Lower leg skin (tissue), 3 donors: ENCODE measurements at regions not wholly inside any gene's neighbourhood (a gene's known extent, or its start where the extent isn't known, plus 50 kb on each side); places are given as distances from the start of the nearest gene placed in this dataset.

Source experiments
- POLR2A ChIP-seq, 2 donors: fragments of 450-650 bp; IDR thresholded peaks; one replicate each; pipeline ENCODE4 v1.6.1; 2016 to 2017; ENCODE audit warnings: antibody characterized with exemption in 2 of 2, mild to moderate bottlenecking in 1 of 2, moderate library complexity in 1 of 2
- TF ChIP-seq, protein P1 (sequence below), 3 donors: fragments of 450-650 bp; IDR thresholded peaks; one replicate each; pipeline ENCODE4 v1.5.1; 2016; ENCODE audit warnings: antibody characterized with exemption in 3 of 3, mild to moderate bottlenecking in 3 of 3, moderate library complexity in 2 of 3

DNA sequence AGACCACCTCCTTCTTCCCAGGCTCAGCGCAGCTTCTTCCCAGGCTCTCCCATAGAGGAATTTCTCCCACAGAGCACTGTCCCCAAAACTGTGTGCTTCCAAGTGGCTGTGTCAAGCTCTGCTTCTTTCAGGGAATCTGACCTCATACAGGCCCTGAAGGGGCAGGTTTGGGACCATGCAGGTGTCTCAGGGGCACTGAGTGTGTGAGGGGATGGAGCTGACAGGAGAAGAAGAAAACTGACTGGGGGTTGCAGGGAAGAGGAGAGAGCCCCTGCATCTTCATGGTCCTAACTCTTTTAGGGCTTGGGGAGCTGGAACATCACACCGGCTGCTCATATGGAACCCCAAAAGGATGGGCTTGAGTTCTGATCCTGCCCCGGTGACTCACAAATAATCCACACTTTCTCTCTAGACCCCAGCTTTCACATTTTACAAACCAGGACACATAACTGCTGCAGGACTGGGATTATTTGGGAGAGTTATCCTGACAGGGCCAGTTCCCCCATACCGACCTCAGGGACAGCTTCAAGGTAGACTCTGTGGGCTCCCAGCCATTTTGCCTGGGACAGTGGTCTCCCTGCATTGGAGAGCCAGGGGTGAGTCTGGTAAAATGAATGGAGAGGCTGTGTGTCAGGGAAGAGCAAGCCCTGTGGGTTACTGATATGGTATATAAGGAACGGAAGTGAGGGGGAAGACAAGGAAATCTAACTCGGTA lies 316.1 kb downstream of the TLE3 start:
- TF ChIP-seq, protein P1, sequence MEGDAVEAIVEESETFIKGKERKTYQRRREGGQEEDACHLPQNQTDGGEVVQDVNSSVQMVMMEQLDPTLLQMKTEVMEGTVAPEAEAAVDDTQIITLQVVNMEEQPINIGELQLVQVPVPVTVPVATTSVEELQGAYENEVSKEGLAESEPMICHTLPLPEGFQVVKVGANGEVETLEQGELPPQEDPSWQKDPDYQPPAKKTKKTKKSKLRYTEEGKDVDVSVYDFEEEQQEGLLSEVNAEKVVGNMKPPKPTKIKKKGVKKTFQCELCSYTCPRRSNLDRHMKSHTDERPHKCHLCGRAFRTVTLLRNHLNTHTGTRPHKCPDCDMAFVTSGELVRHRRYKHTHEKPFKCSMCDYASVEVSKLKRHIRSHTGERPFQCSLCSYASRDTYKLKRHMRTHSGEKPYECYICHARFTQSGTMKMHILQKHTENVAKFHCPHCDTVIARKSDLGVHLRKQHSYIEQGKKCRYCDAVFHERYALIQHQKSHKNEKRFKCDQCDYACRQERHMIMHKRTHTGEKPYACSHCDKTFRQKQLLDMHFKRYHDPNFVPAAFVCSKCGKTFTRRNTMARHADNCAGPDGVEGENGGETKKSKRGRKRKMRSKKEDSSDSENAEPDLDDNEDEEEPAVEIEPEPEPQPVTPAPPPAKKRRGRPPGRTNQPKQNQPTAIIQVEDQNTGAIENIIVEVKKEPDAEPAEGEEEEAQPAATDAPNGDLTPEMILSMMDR (IDR thresholded peaks at IDR 0.05), result no peak
- TF ChIP-seq POLR2A (IDR thresholded peaks at IDR 0.05), result no peak
